ENCODE measurements at regions not wholly inside any gene's neighbourhood (a gene's known extent, or its start where the extent isn't known, plus 50 kb on each side); places are given as distances from the start of the nearest gene placed in this dataset.

DNA sequence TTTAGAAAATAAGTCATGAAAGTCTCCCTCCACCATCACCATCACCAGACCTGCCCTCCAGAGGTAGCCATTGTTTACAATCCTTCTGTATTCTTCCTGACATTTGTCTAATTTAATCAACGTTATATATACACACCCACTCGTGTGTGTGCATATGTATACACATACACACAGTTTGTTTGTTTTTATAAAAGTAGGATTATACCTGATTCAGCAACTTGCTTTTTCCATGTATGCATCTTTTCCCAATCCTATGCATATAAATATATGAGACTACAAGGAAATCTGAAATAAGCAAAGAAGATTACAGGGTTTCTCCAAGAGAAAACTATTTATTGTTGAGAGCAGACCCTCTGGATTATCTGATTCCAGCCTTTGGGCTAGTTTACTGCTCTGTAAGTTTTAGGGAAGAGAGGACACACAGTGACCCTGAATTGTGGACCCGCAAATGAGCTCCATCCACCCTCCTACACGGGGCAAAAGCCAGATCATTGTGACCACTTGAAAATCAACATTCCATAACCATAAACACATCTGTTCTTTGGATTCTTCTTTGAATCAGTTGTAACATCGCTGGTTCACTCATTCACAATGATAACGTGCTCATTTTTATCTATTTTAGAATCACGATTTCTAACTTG is 104.3 kb downstream of the CPN2 start:
- Mint-ChIP-seq H3K9me3 (no peaks in the 10 kb centered on the region), H3K4me1 (ENCODE audit: low read depth) (no peaks in the 10 kb centered on the region)
- CTCF ChIA-PET: no interaction called here

DNA sequence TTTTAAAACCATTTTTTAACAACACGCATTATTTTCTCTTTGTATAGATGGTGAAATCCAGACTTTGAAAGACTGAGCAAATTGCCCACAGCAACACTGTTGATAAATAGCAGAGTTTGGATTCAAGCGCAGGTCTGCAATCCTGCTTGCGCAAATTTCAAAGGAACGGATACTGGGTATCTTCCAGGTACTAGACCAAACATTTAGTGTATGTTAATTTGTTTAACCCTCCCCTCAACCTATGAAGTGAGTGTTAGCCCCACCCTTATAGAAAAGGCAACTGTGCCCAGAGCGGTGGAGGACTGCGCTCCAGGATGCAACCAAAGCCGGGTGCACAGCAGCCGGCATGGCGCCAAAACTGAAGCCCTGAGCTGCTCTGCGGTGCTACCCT is 103.8 kb downstream of the CPN2 start:
- Mint-ChIP-seq H3K36me3 (ENCODE audit: low read depth) (no peaks in the 10 kb centered on the region), H3K27ac (no peak overlapping the region), H3K4me1 (ENCODE audit: low read depth) (no peaks in the 10 kb centered on the region), H3K4me3 (no peak overlapping the region), H3K27me3 (no peaks in the 10 kb centered on the region), H3K9me3 (no peaks in the 10 kb centered on the region)
- no peak for ATAC-seq
- ChIA-PET POLR2A (no interaction called here), CTCF (no interaction called here)
- no peak for DNase-seq
- intact Hi-C loops (cut with micrococcal nuclease): no loop called here
- TF ChIP-seq CTCF (IDR thresholded peaks at IDR 0.05): no peak

More for the DNA sequence above, 104.3 kb downstream of the CPN2 start:
- H3K27me3 Mint-ChIP-seq: no peaks in the 10 kb centered on the region
- TF ChIP-seq CTCF (IDR thresholded peaks at IDR 0.05): no peak
- H3K4me3 Mint-ChIP-seq: no peak overlapping the region
- POLR2A ChIA-PET: no interaction called here
- no peak for DNase-seq
- H3K36me3 Mint-ChIP-seq (ENCODE audit: low read depth): no peaks in the 10 kb centered on the region
- H3K27ac Mint-ChIP-seq: no peak overlapping the region
- no peak for ATAC-seq
- intact Hi-C loops (cut with micrococcal nuclease): no loop called here

DNA sequence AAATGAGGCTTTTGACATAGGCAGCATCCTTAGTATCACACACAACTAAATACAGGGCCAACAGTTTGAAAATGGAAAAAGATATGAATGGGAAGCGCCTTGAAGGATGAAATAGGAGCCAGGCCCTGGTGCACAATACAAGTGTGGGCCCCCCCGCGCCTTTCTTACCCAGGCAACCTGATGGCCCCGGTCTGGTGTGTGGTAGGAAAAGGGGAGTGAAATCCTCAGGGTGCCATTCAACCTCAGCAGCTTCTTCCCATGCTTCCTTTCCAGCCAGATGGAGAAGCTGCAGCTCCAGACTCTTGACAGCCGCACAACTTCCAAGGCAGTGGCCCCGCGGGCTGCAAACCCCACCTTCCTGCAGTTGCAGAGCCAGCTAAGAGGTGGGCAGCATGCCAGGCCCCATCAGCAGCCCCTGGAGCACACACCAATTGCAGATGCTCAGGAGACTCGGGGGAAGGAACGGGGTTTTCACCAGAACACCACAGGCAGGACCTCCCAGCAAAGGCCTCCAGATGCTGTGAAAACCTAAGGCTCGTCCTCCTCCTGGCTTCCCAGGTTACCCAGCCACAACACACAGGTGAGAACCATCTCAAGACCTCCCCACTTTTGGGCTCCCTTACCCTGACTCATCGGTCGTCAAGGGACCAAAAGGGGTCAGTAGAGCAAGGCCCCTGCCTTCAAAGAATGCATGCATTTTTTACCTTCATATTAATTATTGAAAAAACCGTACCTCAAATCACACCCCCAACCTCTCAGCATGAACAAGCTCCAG is 101.6 kb downstream of the CPN2 start:
- Mint-ChIP-seq H3K27ac (no peak overlapping the region), H3K4me1 (ENCODE audit: low read depth) (no peaks in the 10 kb centered on the region), H3K27me3 (no peaks in the 10 kb centered on the region), H3K9me3 (no peaks in the 10 kb centered on the region), H3K36me3 (ENCODE audit: low read depth) (no peaks in the 10 kb centered on the region), H3K4me3 (no peak overlapping the region)
- ChIA-PET POLR2A (no interaction called here), CTCF (no interaction called here)
- DNase-seq: no peak
- ATAC-seq: no peak
- TF ChIP-seq CTCF (IDR thresholded peaks at IDR 0.05): no peak
- intact Hi-C loops (cut with micrococcal nuclease): no loop called here

GRCh38 chr3:194250098-194251002 is 100.8 kb downstream of the CPN2 start:
- ATAC-seq: no peak
- no peak for DNase-seq
- peaks cover 3% of the 10 kb centered on the region for H3K4me1 Mint-ChIP-seq (ENCODE audit: low read depth)
- ChIA-PET CTCF (no interaction called here), POLR2A (no interaction called here)
- TF ChIP-seq CTCF (IDR thresholded peaks at IDR 0.05): no peak
- H3K4me3 Mint-ChIP-seq: no peak overlapping the region
- no peak overlapping the region for H3K27ac Mint-ChIP-seq
- no peaks in the 10 kb centered on the region for H3K27me3 Mint-ChIP-seq
- intact Hi-C loops (cut with micrococcal nuclease): no loop called here
- H3K9me3 Mint-ChIP-seq: no peaks in the 10 kb centered on the region
- H3K36me3 Mint-ChIP-seq (ENCODE audit: low read depth): no peaks in the 10 kb centered on the region

DNA sequence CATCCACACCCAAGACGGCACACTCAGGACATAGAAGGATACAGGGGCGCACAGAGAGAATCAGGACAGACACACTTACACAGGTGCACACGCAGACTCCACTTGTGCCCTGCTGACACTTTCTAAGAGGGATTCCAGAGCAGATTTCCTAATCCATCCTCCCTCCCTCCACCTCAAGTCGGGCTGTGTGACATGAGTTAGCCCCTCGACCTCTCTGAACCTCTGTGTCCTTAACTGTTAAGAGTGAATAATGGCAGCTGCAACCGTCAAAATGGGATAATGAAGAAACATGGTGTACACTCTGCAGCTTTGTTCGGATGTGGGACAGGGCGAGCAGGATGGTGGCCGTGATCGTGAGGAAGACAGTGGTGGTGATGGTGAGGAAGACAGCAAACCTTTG is 100.1 kb downstream of the CPN2 start:
- Mint-ChIP-seq H3K4me1 (ENCODE audit: low read depth) (peaks cover 7% of the 10 kb centered on the region), H3K27ac (no peak overlapping the region), H3K4me3 (no peak overlapping the region), H3K27me3 (no peaks in the 10 kb centered on the region), H3K9me3 (no peaks in the 10 kb centered on the region), H3K36me3 (ENCODE audit: low read depth) (no peaks in the 10 kb centered on the region)
- intact Hi-C loops (cut with micrococcal nuclease): no loop called here
- POLR2A ChIA-PET: no interaction called here
- DNase-seq: no peak
- no peak for TF ChIP-seq CTCF (IDR thresholded peaks at IDR 0.05)
- CTCF ChIA-PET: no interaction called here
- no peak for ATAC-seq
